Fibroblast of the aortic adventitia (primary cell): ENCODE measurements at regions not wholly inside any gene's neighbourhood (a gene's known extent, or its start where the extent isn't known, plus 50 kb on each side); places are given as distances from the start of the nearest gene placed in this dataset.

ENCODE experiments used
- DNase-seq: peaks from one replicate; pipeline ENCODE4 v3.0.0-alpha.2; 2010; ENCODE audit warnings: low read depth
- H3K4me3 ChIP-seq: 2 replicates; pipeline ENCODE4 v1.5.1; 2011; ENCODE audit warnings: low read depth, mild to moderate bottlenecking, control low read depth, low read length, moderate library complexity
- CTCF ChIP-seq: IDR thresholded peaks from 2 replicates; pipeline ENCODE4 v1.5.1; 2011; ENCODE audit warnings: mild to moderate bottlenecking, low read length, control low read depth, inconsistent platforms; ENCODE audit not compliant: insufficient read depth

- DNase-seq: no peak
- no peak for TF ChIP-seq CTCF
- H3K4me3 ChIP-seq: no peak overlapping the region
Measured at GRCh38 chr13:61812286-61812685, 396.6 kb upstream of the PCDH20 start.

DNA sequence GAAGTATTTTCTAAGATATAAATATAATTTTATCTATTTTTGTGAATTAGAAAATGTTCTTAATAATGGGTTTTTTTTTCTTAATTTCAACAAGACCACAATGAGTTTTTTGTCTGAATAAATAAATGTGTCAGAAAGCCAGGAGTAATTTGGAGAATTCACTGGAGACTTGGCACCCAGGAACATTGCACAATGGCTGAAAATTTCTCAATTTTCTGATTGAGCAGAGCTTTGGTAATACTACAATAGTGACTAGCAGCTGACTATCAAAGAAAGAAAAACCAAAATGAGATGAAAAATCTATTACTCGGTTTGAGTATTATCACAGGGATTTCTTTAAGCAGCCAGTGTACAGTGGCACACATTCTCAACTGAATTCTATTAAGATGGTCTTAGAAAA is 394.4 kb upstream of the PCDH20 start:
- no peak overlapping the region for H3K4me3 ChIP-seq
- DNase-seq: no peak
- TF ChIP-seq CTCF: no peak

DNA sequence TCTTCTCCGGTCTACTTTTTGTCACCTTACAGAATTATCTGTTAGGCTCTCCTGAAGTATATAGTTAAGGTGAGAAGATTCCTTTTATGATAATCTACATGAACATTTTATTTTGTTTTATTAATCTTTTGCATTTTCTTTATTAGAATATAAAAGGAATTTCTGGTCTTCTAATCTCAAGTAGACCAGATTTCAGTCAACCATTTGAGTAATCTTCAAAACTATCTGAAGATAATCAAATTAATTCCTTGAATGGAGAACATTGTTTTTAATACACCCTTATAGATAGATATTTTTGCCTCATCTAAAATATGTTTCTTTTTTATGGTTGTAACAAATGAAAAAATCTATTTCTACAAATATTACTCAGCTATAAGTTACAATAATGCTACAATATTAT is 381.7 kb upstream of the PCDH20 start:
- no peak for TF ChIP-seq CTCF
- H3K4me3 ChIP-seq: no peak overlapping the region
- no peak for DNase-seq

GRCh38 chr13:61795580-61795979 is 379.9 kb upstream of the PCDH20 start:
- no peak for DNase-seq
- no peak for TF ChIP-seq CTCF
- H3K4me3 ChIP-seq: no peak overlapping the region

DNA sequence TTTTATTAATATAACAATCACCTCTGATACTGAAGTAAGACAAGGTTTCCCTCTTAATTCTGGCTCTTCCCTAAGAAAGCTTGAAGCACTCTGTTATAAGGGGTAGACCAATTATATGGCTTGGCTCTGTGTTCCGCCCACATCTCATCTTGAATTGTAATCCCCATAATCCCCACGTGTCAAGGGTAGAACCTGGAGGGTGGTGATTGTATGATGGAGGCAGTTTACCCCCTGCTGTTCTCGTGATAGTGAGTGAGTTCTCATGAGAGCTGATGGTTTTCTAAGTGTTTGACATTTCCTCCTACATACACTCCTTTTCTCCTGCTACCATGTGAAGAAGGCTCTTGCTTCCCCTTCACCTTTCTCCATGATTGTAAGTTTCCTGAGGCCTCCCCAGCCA is 363.8 kb upstream of the PCDH20 start:
- no peak for DNase-seq
- TF ChIP-seq CTCF: no peak
- no peak overlapping the region for H3K4me3 ChIP-seq

DNA sequence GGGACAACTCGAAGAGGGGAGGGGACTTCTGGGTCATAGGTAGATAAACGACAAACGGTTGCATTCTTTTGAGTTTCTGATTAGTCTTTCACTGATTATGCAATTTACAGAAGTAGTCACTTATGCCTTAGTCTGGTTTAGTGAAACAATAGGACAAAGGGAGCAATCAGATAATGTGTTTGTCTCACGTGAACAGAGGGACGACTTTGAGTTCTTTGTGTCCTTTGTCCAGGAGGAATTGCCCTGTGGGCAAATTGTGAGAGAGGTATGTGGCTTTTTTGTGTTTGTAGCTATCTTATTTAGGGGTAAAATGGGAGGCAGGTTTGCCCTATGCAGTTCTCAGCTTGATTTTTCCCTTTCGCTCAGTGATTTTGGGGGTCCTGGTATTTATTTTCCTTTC is 362.9 kb upstream of the PCDH20 start:
- TF ChIP-seq CTCF: no peak
- no peak overlapping the region for H3K4me3 ChIP-seq

GRCh38 chr13:61777899-61778298 is 362.2 kb upstream of the PCDH20 start:
- no peak for DNase-seq
- H3K4me3 ChIP-seq: no peak overlapping the region
- no peak for TF ChIP-seq CTCF

More for the DNA sequence above, 362.9 kb upstream of the PCDH20 start:
- no peak for DNase-seq
